Psoas muscle (tissue), 7 donors: ENCODE measurements at regions not wholly inside any gene's neighbourhood (a gene's known extent, or its start where the extent isn't known, plus 50 kb on each side); places are given as distances from the start of the nearest gene placed in this dataset.

Experiments used
- ATAC-seq, 4 donors: fragments of 200-7000 bp; cut with Tn5 transposase; one replicate each; pipeline ENCODE4 v1.9.1; 2020; ENCODE audit warnings: moderate library complexity in 3 of 4, mild to moderate bottlenecking in 2 of 4
- DNase-seq, 2 donors: peaks; one replicate each; pipeline ENCODE4 v3.0.0-alpha.2; 2020
- H3K27ac ChIP-seq: fragments of 200-600 bp; one replicate; pipeline ENCODE4 v1.8.0; 2022
- H3K27me3 ChIP-seq, 3 donors: fragments of 200-600 bp in 1 of 3; one replicate each; pipeline versions ENCODE4 v1.6.1 to v1.8.0; 2013 to 2022; ENCODE audit warnings: low read length in 2 of 3, mild to moderate bottlenecking in 2 of 3, moderate library complexity in 1 of 3; ENCODE audit not compliant: insufficient read depth in 3 of 3
- H3K36me3 ChIP-seq, 2 donors: fragments of 200-600 bp in 1 of 2; one replicate each; pipeline versions ENCODE4 v1.6.1 to v1.8.0; 2013 to 2022; ENCODE audit warnings: low read depth in 1 of 2, mild to moderate bottlenecking in 1 of 2, moderate library complexity in 1 of 2; ENCODE audit not compliant: insufficient read depth in 1 of 2
- H3K4me1 ChIP-seq: fragments of 200-600 bp; one replicate; pipeline ENCODE4 v1.8.0; 2022
- H3K4me3 ChIP-seq: fragments of 200-600 bp; one replicate; pipeline ENCODE4 v1.8.0; 2022; ENCODE audit warnings: mild to moderate bottlenecking
- H3K9me3 ChIP-seq: fragments of 200-600 bp; one replicate; pipeline ENCODE4 v1.8.0; 2022
- CTCF ChIP-seq: fragments of 200-600 bp; IDR thresholded peaks from one replicate; pipeline ENCODE4 v1.8.0; 2022; ENCODE audit warnings: antibody characterized with exemption
- WGBS, 3 donors: extraction: QIAGEN DNeasy Blood & Tissue Kit; methylation state at CpG; one replicate each; pipeline versions ENCODE4 v1.1.6 to v1.1.7; 2013; 5-methylcytosine and 5-hydroxymethylcytosine counted together
- intact Hi-C, 2 donors: fragments of 100-400 bp; cut with DNase I; formaldehyde crosslinking; loops; one replicate each; pipeline versions ENCODE4 v1.11.0 to v1.14.2; 2022
- donor health status: healthy with polysubstance abuse.
- donor health status: DM: no; HTN: no; CAD: no; lungs with moderate emphysema.
- donor health status: Bipolar disorder and iron deficiency.
- donor health status: healthy.
- donor health status: DM: yes; HTN: yes; CAD: no.
- donor health status: DM: no; HTN: no; CAD: no.
- donor health status: DM: yes; HTN: yes; CAD: no.

GRCh38 chr5:67976891-67977601 lies 238.5 kb upstream of the PIK3R1 start:
- Histone ChIP-seq H3K4me1 (no peaks in the 10 kb centered on the region), H3K27ac (no peak overlapping the region)
- no peak for ATAC-seq

GRCh38 chr5:67976181-67976580 lies 239.4 kb upstream of the PIK3R1 start:
- H3K4me1 ChIP-seq = peaks cover 9% of the 10 kb centered on the region

More at GRCh38 chr5:67976891-67977601, 238.5 kb upstream of the PIK3R1 start:
- no peak for DNase-seq
- Histone ChIP-seq H3K27me3 (no peaks in the 10 kb centered on the region), H3K4me3 (no peak overlapping the region), H3K36me3 (no peaks in the 10 kb centered on the region), H3K9me3 (no peaks in the 10 kb centered on the region)
- intact Hi-C loops = no loop called here
- no peak for TF ChIP-seq CTCF
- WGBS, 3 donors = 78 to 89% (median 82%) methylated on average over 5 of the region's 5 CpGs

GRCh38 chr5:67974471-67974870 lies 241.1 kb upstream of the PIK3R1 start:
- no peak for TF ChIP-seq CTCF
- DNase-seq (no peak), ATAC-seq (no peak)
- Histone ChIP-seq H3K9me3 (no peaks in the 10 kb centered on the region), H3K36me3 (no peaks in the 10 kb centered on the region), H3K4me3 (no peak overlapping the region), H3K27ac (no peak overlapping the region), H3K4me1 (peaks cover 11% of the 10 kb centered on the region), H3K27me3 (no peaks in the 10 kb centered on the region)
- intact Hi-C loops = no loop called here

More at GRCh38 chr5:67976181-67976580, 239.4 kb upstream of the PIK3R1 start:
- no peak for DNase-seq
- Histone ChIP-seq H3K4me3 (no peak overlapping the region), H3K36me3 (no peaks in the 10 kb centered on the region), H3K27me3 (no peaks in the 10 kb centered on the region), H3K9me3 (no peaks in the 10 kb centered on the region), H3K27ac (no peak overlapping the region)
- no peak for TF ChIP-seq CTCF
- no peak for ATAC-seq
- 60 to 78% (median 63%) methylated on average over 1 of the region's 1 CpG for WGBS, 3 donors
- intact Hi-C loops = no loop called here

- Histone ChIP-seq H3K36me3 (no peaks in the 10 kb centered on the region), H3K27me3 (no peaks in the 10 kb centered on the region), H3K4me3 (no peak overlapping the region), H3K27ac (no peak overlapping the region), H3K4me1 (peaks cover 11% of the 10 kb centered on the region), H3K9me3 (no peaks in the 10 kb centered on the region)
- DNase-seq (no peak), ATAC-seq (no peak)
- intact Hi-C loops = no loop called here
- TF ChIP-seq CTCF = no peak
Observed at GRCh38 chr5:67974054-67974453, 241.5 kb upstream of the PIK3R1 start.
